ENCODE measurements at regions not wholly inside any gene's neighbourhood (a gene's known extent, or its start where the extent isn't known, plus 50 kb on each side); places are given as distances from the start of the nearest gene placed in this dataset.

- H3K4me1 Mint-ChIP-seq (ENCODE audit: insufficient read depth, unreplicated experiment) = no peaks in the 10 kb centered on the region
- BruUV-seq (replicated peaks) = no TSS peak
- no peak overlapping the region for H3K27ac Mint-ChIP-seq (ENCODE audit: low read depth, unreplicated experiment)
- no peaks in the 10 kb centered on the region for H3K36me3 Mint-ChIP-seq (ENCODE audit: insufficient read depth, unreplicated experiment)
- CTCF ChIA-PET = interaction anchor here (0.6 to 1.5 kb wide), 2 partner anchors 118 to 200 kb away, joined by 3 to 4 read pairs; no protein-coding TSS in a partner anchor
- TF ChIP-seq CTCF (IDR thresholded peaks at IDR 0.05; ENCODE audit: unreplicated experiment) = no peak
- no peak overlapping the region for H3K4me3 Mint-ChIP-seq (ENCODE audit: unreplicated experiment)
- no peaks in the 10 kb centered on the region for H3K27me3 Mint-ChIP-seq (ENCODE audit: insufficient read depth, unreplicated experiment)
- POLR2A ChIA-PET = interaction anchor here (0.7 to 1.2 kb wide), 2 partner anchors 10 to 1295 kb away, joined by 3 read pairs; no protein-coding TSS in a partner anchor
- intact Hi-C loops (cut with micrococcal nuclease) = no loop called here
- peaks cover 25% of the 10 kb centered on the region for H3K9me3 Mint-ChIP-seq (ENCODE audit: unreplicated experiment)
- no peak for DNase-seq (ENCODE audit: unreplicated experiment)
These were observed 412.2 kb downstream of the INSC start for GRCh38 chr11:15526859-15527450.

GRCh38 chr11:15532432-15532831 lies 417.7 kb downstream of the INSC start:
- ChIA-PET CTCF (interaction anchor here (1.0 kb wide), 1 partner anchor 457 kb away, joined by 3 read pairs; no protein-coding TSS in a partner anchor), POLR2A (no interaction called here)
- H3K4me3 Mint-ChIP-seq (ENCODE audit: unreplicated experiment) = no peak overlapping the region
- H3K4me1 Mint-ChIP-seq (ENCODE audit: insufficient read depth, unreplicated experiment) = no peaks in the 10 kb centered on the region
- H3K9me3 Mint-ChIP-seq (ENCODE audit: unreplicated experiment) = peaks cover 15% of the 10 kb centered on the region
- no peak for DNase-seq (ENCODE audit: unreplicated experiment)
- no peak overlapping the region for H3K27ac Mint-ChIP-seq (ENCODE audit: low read depth, unreplicated experiment)
- no TSS peak for BruUV-seq (replicated peaks)
- TF ChIP-seq CTCF (IDR thresholded peaks at IDR 0.05; ENCODE audit: unreplicated experiment) = no peak
- H3K36me3 Mint-ChIP-seq (ENCODE audit: insufficient read depth, unreplicated experiment) = no peaks in the 10 kb centered on the region
- H3K27me3 Mint-ChIP-seq (ENCODE audit: insufficient read depth, unreplicated experiment) = no peaks in the 10 kb centered on the region
- intact Hi-C loops (cut with micrococcal nuclease) = no loop called here

GRCh38 chr11:15534266-15534665 lies 419.5 kb downstream of the INSC start:
- no peak for TF ChIP-seq CTCF (IDR thresholded peaks at IDR 0.05; ENCODE audit: unreplicated experiment)
- H3K4me1 Mint-ChIP-seq (ENCODE audit: insufficient read depth, unreplicated experiment) = no peaks in the 10 kb centered on the region
- no peak overlapping the region for H3K27ac Mint-ChIP-seq (ENCODE audit: low read depth, unreplicated experiment)
- BruUV-seq (replicated peaks) = no TSS peak
- CTCF ChIA-PET = interaction anchor here (0.6 to 0.7 kb wide), 2 partner anchors 45 to 217 kb away, joined by 3 to 4 read pairs; no protein-coding TSS in a partner anchor
- POLR2A ChIA-PET = no interaction called here
- no peak for DNase-seq (ENCODE audit: unreplicated experiment)
- H3K9me3 Mint-ChIP-seq (ENCODE audit: unreplicated experiment) = peaks cover 8% of the 10 kb centered on the region
- no peaks in the 10 kb centered on the region for H3K27me3 Mint-ChIP-seq (ENCODE audit: insufficient read depth, unreplicated experiment)
- no peaks in the 10 kb centered on the region for H3K36me3 Mint-ChIP-seq (ENCODE audit: insufficient read depth, unreplicated experiment)
- H3K4me3 Mint-ChIP-seq (ENCODE audit: unreplicated experiment) = no peak overlapping the region
- intact Hi-C loops (cut with micrococcal nuclease) = no loop called here

GRCh38 chr11:15535414-15535813 lies 420.7 kb downstream of the INSC start:
- BruUV-seq (replicated peaks) = no TSS peak
- TF ChIP-seq CTCF (IDR thresholded peaks at IDR 0.05; ENCODE audit: unreplicated experiment) = no peak
- intact Hi-C loops (cut with micrococcal nuclease) = no loop called here
- CTCF ChIA-PET = interaction anchor here (0.6 kb wide), 1 partner anchor 12 kb away, joined by 4 read pairs; no protein-coding TSS in a partner anchor
- Mint-ChIP-seq H3K36me3 (ENCODE audit: insufficient read depth, unreplicated experiment) (no peaks in the 10 kb centered on the region), H3K4me3 (ENCODE audit: unreplicated experiment) (no peak overlapping the region), H3K4me1 (ENCODE audit: insufficient read depth, unreplicated experiment) (no peaks in the 10 kb centered on the region), H3K27me3 (ENCODE audit: insufficient read depth, unreplicated experiment) (no peaks in the 10 kb centered on the region), H3K9me3 (ENCODE audit: unreplicated experiment) (peaks cover 3% of the 10 kb centered on the region), H3K27ac (ENCODE audit: low read depth, unreplicated experiment) (no peak overlapping the region)
- no peak for DNase-seq (ENCODE audit: unreplicated experiment)
- POLR2A ChIA-PET = no interaction called here
